ENCODE measurements at regions not wholly inside any gene's neighbourhood (a gene's known extent, or its start where the extent isn't known, plus 50 kb on each side); places are given as distances from the start of the nearest gene placed in this dataset.

GRCh38 chr2:16240402-16240801, 300.1 kb downstream of the MYCN start (continued):
- TF ChIP-seq, protein P1, sequence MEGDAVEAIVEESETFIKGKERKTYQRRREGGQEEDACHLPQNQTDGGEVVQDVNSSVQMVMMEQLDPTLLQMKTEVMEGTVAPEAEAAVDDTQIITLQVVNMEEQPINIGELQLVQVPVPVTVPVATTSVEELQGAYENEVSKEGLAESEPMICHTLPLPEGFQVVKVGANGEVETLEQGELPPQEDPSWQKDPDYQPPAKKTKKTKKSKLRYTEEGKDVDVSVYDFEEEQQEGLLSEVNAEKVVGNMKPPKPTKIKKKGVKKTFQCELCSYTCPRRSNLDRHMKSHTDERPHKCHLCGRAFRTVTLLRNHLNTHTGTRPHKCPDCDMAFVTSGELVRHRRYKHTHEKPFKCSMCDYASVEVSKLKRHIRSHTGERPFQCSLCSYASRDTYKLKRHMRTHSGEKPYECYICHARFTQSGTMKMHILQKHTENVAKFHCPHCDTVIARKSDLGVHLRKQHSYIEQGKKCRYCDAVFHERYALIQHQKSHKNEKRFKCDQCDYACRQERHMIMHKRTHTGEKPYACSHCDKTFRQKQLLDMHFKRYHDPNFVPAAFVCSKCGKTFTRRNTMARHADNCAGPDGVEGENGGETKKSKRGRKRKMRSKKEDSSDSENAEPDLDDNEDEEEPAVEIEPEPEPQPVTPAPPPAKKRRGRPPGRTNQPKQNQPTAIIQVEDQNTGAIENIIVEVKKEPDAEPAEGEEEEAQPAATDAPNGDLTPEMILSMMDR (IDR thresholded peaks at IDR 0.05): no peak
- TF ChIP-seq FOXM1 (IDR thresholded peaks at IDR 0.05; ENCODE audit: low read depth): no peak
- no peak for TF ChIP-seq MEF2A (IDR thresholded peaks at IDR 0.05; ENCODE audit: borderline replicate concordance, low read depth)
- no peak for TF ChIP-seq TCF12 (IDR thresholded peaks at IDR 0.05)
- no peak for TF ChIP-seq IRF3 (IDR thresholded peaks at IDR 0.05; ENCODE audit: low read depth, low read length)
- no peak for TF ChIP-seq NFIC (IDR thresholded peaks at IDR 0.05; ENCODE audit: borderline replicate concordance)
- TF ChIP-seq GATA2 (CRISPR knock-in tag; IDR thresholded peaks at IDR 0.05): no peak
- no peak for TF ChIP-seq RCOR1 (IDR thresholded peaks at IDR 0.05; ENCODE audit: low read length)
- no peak for TF ChIP-seq NRF1 (IDR thresholded peaks at IDR 0.05; ENCODE audit: low read depth, low read length)

- H3K4me2 ChIP-seq: no peak overlapping the region
- CTCF ChIA-PET: no interaction called here
- no peaks in the 10 kb centered on the region for H3K36me3 ChIP-seq (replicated peaks in 1 of 2; ENCODE audit: control insufficient read depth in 1 of 2, insufficient read depth in 2 of 2, low read length in 1 of 2)
- H2AFZ ChIP-seq (ENCODE audit: low read depth): no peak overlapping the region
- no peaks in the 10 kb centered on the region for H3F3A ChIP-seq (replicated peaks; ENCODE audit: insufficient read depth)
- no peaks in the 10 kb centered on the region for H3K9me2 ChIP-seq
- no peak overlapping the region for H3K4me3 ChIP-seq (ENCODE audit: low read depth in 2 of 2, low read length in 1 of 2)
- H3K79me2 ChIP-seq (ENCODE audit: insufficient read depth): no peaks in the 10 kb centered on the region
- POLR2A ChIA-PET: no interaction called here
- H4K20me1 ChIP-seq (ENCODE audit: insufficient read depth): no peaks in the 10 kb centered on the region
- no peak for TF ChIP-seq FOXJ3 (CRISPR knock-in tag; IDR thresholded peaks at IDR 0.05)
- no peak for TF ChIP-seq GATA2 (CRISPR knock-in tag; IDR thresholded peaks at IDR 0.05)
- TF ChIP-seq SIN3A (IDR thresholded peaks at IDR 0.05; ENCODE audit: borderline replicate concordance, low read depth, low read length): no peak
- TF ChIP-seq, protein P2, sequence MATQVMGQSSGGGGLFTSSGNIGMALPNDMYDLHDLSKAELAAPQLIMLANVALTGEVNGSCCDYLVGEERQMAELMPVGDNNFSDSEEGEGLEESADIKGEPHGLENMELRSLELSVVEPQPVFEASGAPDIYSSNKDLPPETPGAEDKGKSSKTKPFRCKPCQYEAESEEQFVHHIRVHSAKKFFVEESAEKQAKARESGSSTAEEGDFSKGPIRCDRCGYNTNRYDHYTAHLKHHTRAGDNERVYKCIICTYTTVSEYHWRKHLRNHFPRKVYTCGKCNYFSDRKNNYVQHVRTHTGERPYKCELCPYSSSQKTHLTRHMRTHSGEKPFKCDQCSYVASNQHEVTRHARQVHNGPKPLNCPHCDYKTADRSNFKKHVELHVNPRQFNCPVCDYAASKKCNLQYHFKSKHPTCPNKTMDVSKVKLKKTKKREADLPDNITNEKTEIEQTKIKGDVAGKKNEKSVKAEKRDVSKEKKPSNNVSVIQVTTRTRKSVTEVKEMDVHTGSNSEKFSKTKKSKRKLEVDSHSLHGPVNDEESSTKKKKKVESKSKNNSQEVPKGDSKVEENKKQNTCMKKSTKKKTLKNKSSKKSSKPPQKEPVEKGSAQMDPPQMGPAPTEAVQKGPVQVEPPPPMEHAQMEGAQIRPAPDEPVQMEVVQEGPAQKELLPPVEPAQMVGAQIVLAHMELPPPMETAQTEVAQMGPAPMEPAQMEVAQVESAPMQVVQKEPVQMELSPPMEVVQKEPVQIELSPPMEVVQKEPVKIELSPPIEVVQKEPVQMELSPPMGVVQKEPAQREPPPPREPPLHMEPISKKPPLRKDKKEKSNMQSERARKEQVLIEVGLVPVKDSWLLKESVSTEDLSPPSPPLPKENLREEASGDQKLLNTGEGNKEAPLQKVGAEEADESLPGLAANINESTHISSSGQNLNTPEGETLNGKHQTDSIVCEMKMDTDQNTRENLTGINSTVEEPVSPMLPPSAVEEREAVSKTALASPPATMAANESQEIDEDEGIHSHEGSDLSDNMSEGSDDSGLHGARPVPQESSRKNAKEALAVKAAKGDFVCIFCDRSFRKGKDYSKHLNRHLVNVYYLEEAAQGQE (IDR thresholded peaks at IDR 0.05; ENCODE audit: low read depth, low read length): no peak
- H3K9ac ChIP-seq: no peak overlapping the region
- peaks cover 4% of the 10 kb centered on the region; the same call in 1 of the 2 replicates for H3K9me3 ChIP-seq
- WGBS (ENCODE audit: low lambda C conversion rate): 35% methylated on average over 6 of the region's 6 CpGs
- H3K27ac ChIP-seq (ENCODE audit: low read depth in 2 of 2, low read length in 1 of 2): no peak overlapping the region
- no peaks in the 10 kb centered on the region for H3K4me1 ChIP-seq (ENCODE audit: control insufficient read depth in 1 of 2, insufficient read depth in 2 of 2, low read depth in 1 of 2, low read length in 1 of 2)
- no peak for DNase-seq
- H3K27me3 ChIP-seq (ENCODE audit: insufficient read depth): no peaks in the 10 kb centered on the region
Measured at GRCh38 chr2:16239296-16239850, 299.0 kb downstream of the MYCN start.
